ENCODE measurements at regions not wholly inside any gene's neighbourhood (a gene's known extent, or its start where the extent isn't known, plus 50 kb on each side); places are given as distances from the start of the nearest gene placed in this dataset.

DNA sequence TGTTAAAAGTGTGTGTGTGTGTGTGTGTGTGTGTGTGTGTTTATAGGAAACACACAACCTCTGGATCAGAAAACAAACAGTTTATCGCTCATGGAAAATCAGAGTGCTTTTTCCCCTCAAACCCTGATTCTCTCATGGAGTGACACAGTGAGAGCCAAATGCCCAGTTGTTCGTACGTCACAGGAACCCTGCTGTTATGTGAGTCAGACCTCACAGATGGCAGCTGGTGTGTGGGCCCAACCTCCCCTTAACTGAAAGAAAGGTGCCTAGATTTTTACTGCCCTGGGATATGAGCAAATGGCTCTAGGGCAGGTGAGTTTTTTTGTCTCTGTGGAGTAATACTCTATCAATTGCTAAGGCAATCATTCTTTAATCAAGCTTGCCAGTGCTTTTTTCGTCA is 1788.1 kb downstream of the BRINP3 start:
- Histone ChIP-seq H3K36me3 (ENCODE audit: insufficient read depth, low read length) (no peaks in the 10 kb centered on the region), H3K27me3 (ENCODE audit: control insufficient read depth in 1 of 2, insufficient read depth in 2 of 2, low read length in 2 of 2) (no peaks in the 10 kb centered on the region), H3K4me1 (ENCODE audit: insufficient read depth, low read length) (no peaks in the 10 kb centered on the region), H3K9me3 (ENCODE audit: control insufficient read depth in 1 of 2, insufficient read depth in 1 of 2, low read length in 2 of 2) (no peaks in the 10 kb centered on the region), H3K4me3 (ENCODE audit: low read length) (no peak overlapping the region), H3K27ac (ENCODE audit: low read depth in 1 of 2, low read length in 2 of 2) (no peak overlapping the region)
- Mint-ChIP-seq H3K4me3 (no peak overlapping the region), H3K27me3 (no peaks in the 10 kb centered on the region), H3K27ac (no peak overlapping the region), H3K9me3 (peaks cover 6% of the 10 kb centered on the region), H3K4me1 (ENCODE audit: low read depth) (no peaks in the 10 kb centered on the region), H3K36me3 (ENCODE audit: low read depth) (no peaks in the 10 kb centered on the region)
- ATAC-seq (ENCODE audit: poor library complexity) (no peak), DNase-seq (no peak)
- TF ChIP-seq, protein P1, sequence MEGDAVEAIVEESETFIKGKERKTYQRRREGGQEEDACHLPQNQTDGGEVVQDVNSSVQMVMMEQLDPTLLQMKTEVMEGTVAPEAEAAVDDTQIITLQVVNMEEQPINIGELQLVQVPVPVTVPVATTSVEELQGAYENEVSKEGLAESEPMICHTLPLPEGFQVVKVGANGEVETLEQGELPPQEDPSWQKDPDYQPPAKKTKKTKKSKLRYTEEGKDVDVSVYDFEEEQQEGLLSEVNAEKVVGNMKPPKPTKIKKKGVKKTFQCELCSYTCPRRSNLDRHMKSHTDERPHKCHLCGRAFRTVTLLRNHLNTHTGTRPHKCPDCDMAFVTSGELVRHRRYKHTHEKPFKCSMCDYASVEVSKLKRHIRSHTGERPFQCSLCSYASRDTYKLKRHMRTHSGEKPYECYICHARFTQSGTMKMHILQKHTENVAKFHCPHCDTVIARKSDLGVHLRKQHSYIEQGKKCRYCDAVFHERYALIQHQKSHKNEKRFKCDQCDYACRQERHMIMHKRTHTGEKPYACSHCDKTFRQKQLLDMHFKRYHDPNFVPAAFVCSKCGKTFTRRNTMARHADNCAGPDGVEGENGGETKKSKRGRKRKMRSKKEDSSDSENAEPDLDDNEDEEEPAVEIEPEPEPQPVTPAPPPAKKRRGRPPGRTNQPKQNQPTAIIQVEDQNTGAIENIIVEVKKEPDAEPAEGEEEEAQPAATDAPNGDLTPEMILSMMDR (IDR thresholded peaks at IDR 0.05): no peak
- POLR2A ChIA-PET: no interaction called here
- intact Hi-C loops (cut with DNase I, micrococcal nuclease): no loop called here
- CTCF ChIA-PET: no interaction called here

DNA sequence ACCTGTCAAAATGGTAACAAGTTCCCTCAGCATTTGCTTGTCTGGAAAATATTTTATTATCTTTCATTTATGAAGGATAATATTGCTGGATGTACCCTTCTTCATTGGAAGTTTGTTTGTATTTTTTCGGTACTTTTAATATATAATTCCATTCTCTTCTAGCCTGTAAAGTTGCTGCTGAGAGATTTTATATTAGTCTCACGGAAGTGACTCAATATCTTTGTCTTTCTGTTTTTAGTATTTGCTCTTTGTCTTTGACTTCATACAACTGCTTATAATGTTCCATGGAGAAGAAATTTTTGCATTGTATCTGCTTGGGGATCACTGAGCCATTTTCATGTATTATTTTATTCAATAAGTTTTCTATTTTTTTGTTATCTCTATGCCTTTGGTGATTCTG is 1777.5 kb downstream of the BRINP3 start:
- H3K9me3 ChIP-seq (ENCODE audit: control insufficient read depth in 1 of 2, insufficient read depth in 1 of 2, low read length in 2 of 2): peaks cover 0 to 13% of the 10 kb centered on the region in 2 experiments
- ATAC-seq (ENCODE audit: poor library complexity) (no peak), DNase-seq (no peak)
- ChIA-PET POLR2A (no interaction called here), CTCF (no interaction called here)
- Mint-ChIP-seq H3K9me3 (peaks cover 12% of the 10 kb centered on the region), H3K36me3 (ENCODE audit: low read depth) (no peaks in the 10 kb centered on the region), H3K27me3 (no peaks in the 10 kb centered on the region), H3K27ac (no peak overlapping the region), H3K4me1 (ENCODE audit: low read depth) (no peaks in the 10 kb centered on the region), H3K4me3 (no peak overlapping the region)
- H3K4me3 ChIP-seq (ENCODE audit: low read length): no peak overlapping the region
- no peaks in the 10 kb centered on the region for H3K36me3 ChIP-seq (ENCODE audit: insufficient read depth, low read length)
- H3K27ac ChIP-seq (ENCODE audit: low read depth in 1 of 2, low read length in 2 of 2): no peak overlapping the region
- TF ChIP-seq, protein P1 (IDR thresholded peaks at IDR 0.05): no peak
- no peaks in the 10 kb centered on the region for H3K4me1 ChIP-seq (ENCODE audit: insufficient read depth, low read length)
- no peaks in the 10 kb centered on the region for H3K27me3 ChIP-seq (ENCODE audit: control insufficient read depth in 1 of 2, insufficient read depth in 2 of 2, low read length in 2 of 2)
- intact Hi-C loops (cut with DNase I, micrococcal nuclease): no loop called here

DNA sequence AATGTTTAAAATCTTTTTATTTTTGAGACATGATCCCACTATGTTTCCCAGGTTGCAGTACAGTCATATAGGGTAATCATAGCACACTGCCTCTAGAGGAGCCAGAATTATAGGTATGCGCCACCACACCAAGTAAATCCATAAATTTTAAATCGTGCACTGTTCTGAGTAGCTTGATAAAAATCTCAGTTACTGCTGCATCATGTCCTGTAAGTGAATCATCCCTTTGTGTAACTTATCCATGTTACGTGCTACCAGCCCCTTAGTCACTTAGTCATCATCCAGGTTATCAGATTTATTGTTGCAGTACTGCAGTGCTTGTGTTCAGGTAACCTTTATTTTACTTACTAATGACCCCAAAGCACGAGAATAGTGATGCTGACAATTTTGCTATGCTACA is 1770.9 kb downstream of the BRINP3 start:
- no peaks in the 10 kb centered on the region for H3K36me3 ChIP-seq (ENCODE audit: insufficient read depth, low read length)
- Mint-ChIP-seq H3K27me3 (no peaks in the 10 kb centered on the region), H3K36me3 (ENCODE audit: low read depth) (no peaks in the 10 kb centered on the region), H3K9me3 (peaks cover 8% of the 10 kb centered on the region), H3K4me3 (no peak overlapping the region), H3K27ac (no peak overlapping the region), H3K4me1 (ENCODE audit: low read depth) (no peaks in the 10 kb centered on the region)
- no peaks in the 10 kb centered on the region for H3K27me3 ChIP-seq (ENCODE audit: control insufficient read depth in 1 of 2, insufficient read depth in 2 of 2, low read length in 2 of 2)
- TF ChIP-seq, protein P1 (IDR thresholded peaks at IDR 0.05): no peak
- H3K4me1 ChIP-seq (ENCODE audit: insufficient read depth, low read length): no peaks in the 10 kb centered on the region
- intact Hi-C loops (cut with DNase I, micrococcal nuclease): no loop called here
- H3K4me3 ChIP-seq (ENCODE audit: low read length): no peak overlapping the region
- DNase-seq (no peak), ATAC-seq (ENCODE audit: poor library complexity) (no peak)
- no peak overlapping the region for H3K27ac ChIP-seq (ENCODE audit: low read depth in 1 of 2, low read length in 2 of 2)
- H3K9me3 ChIP-seq (ENCODE audit: control insufficient read depth in 1 of 2, insufficient read depth in 1 of 2, low read length in 2 of 2): peaks cover 0 to 6% of the 10 kb centered on the region in 2 experiments
- ChIA-PET CTCF (no interaction called here), POLR2A (no interaction called here)
